ENCODE measurements at regions not wholly inside any gene's neighbourhood (a gene's known extent, or its start where the extent isn't known, plus 50 kb on each side); places are given as distances from the start of the nearest gene placed in this dataset.

DNA sequence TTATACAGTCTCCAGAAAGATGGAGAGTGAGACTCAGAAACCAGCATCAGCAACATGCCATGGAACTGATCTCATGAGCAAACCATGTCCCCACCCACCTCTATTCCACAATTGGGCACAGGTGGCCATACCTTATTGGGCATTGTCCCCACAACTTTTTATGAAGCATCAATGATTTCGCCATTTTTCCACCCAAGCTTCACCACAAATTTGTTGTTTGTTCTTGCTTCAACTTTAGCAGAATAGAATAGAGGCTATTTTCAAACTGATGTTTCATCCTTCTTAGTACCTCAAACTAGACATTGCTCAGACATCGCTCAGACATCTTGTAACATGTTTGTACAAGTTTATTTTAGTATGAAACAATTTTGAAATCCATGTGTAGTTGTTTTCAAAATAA lies 112.5 kb upstream of the TMTC2 start:
- no peak for DNase-seq (ENCODE audit: low read depth, low spot score)

More for the DNA sequence above, 112.5 kb upstream of the TMTC2 start:
- BruUV-seq (replicated peaks), result no TSS peak
- no peak for ATAC-seq
- TF ChIP-seq CBX3 (IDR thresholded peaks at IDR 0.05; ENCODE audit: low read depth), result no peak
- no peak for TF ChIP-seq SRF (IDR thresholded peaks at IDR 0.05; ENCODE audit: low read depth)
- no peak for TF ChIP-seq ZNF274 (IDR thresholded peaks at IDR 0.05; ENCODE audit: low read depth, low read length)
- no peak for TF ChIP-seq JUND (IDR thresholded peaks at IDR 0.05)
- TF ChIP-seq ZFX (IDR thresholded peaks at IDR 0.05), result no peak
- TF ChIP-seq EZH2phosphoT487 (IDR thresholded peaks at IDR 0.05; ENCODE audit: borderline replicate concordance), result no peak
- TF ChIP-seq ELF1 (IDR thresholded peaks at IDR 0.05; ENCODE audit: borderline replicate concordance, low read depth), result no peak
- no peak for TF ChIP-seq CEBPB (IDR thresholded peaks at IDR 0.05; ENCODE audit: low read depth)
- TF ChIP-seq, protein P1, sequence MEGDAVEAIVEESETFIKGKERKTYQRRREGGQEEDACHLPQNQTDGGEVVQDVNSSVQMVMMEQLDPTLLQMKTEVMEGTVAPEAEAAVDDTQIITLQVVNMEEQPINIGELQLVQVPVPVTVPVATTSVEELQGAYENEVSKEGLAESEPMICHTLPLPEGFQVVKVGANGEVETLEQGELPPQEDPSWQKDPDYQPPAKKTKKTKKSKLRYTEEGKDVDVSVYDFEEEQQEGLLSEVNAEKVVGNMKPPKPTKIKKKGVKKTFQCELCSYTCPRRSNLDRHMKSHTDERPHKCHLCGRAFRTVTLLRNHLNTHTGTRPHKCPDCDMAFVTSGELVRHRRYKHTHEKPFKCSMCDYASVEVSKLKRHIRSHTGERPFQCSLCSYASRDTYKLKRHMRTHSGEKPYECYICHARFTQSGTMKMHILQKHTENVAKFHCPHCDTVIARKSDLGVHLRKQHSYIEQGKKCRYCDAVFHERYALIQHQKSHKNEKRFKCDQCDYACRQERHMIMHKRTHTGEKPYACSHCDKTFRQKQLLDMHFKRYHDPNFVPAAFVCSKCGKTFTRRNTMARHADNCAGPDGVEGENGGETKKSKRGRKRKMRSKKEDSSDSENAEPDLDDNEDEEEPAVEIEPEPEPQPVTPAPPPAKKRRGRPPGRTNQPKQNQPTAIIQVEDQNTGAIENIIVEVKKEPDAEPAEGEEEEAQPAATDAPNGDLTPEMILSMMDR (IDR thresholded peaks at IDR 0.05 in 2 of 3, conservative IDR thresholded peaks at IDR 0.05 in 1 of 3; ENCODE audit: borderline replicate concordance in 1 of 3, insufficient read depth in 1 of 3, low read depth in 2 of 3, low read length in 2 of 3), result no peak
- TF ChIP-seq POLR2A (IDR thresholded peaks at IDR 0.05; ENCODE audit: borderline replicate concordance, extremely low read depth, insufficient read depth, insufficient read length), result no peak
- TF ChIP-seq, protein P2, sequence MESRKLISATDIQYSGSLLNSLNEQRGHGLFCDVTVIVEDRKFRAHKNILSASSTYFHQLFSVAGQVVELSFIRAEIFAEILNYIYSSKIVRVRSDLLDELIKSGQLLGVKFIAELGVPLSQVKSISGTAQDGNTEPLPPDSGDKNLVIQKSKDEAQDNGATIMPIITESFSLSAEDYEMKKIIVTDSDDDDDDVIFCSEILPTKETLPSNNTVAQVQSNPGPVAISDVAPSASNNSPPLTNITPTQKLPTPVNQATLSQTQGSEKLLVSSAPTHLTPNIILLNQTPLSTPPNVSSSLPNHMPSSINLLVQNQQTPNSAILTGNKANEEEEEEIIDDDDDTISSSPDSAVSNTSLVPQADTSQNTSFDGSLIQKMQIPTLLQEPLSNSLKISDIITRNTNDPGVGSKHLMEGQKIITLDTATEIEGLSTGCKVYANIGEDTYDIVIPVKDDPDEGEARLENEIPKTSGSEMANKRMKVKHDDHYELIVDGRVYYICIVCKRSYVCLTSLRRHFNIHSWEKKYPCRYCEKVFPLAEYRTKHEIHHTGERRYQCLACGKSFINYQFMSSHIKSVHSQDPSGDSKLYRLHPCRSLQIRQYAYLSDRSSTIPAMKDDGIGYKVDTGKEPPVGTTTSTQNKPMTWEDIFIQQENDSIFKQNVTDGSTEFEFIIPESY (IDR thresholded peaks at IDR 0.05; ENCODE audit: extremely low read depth, insufficient replicate concordance, low read length), result no peak
- TF ChIP-seq YY1 (IDR thresholded peaks at IDR 0.05; ENCODE audit: extremely low read depth, insufficient replicate concordance, low read depth, low read length), result no peak
- TF ChIP-seq EGR1 (IDR thresholded peaks at IDR 0.05; ENCODE audit: low read depth), result no peak
- no peak for TF ChIP-seq EZH2 (IDR thresholded peaks at IDR 0.05)
- TF ChIP-seq, protein P3, sequence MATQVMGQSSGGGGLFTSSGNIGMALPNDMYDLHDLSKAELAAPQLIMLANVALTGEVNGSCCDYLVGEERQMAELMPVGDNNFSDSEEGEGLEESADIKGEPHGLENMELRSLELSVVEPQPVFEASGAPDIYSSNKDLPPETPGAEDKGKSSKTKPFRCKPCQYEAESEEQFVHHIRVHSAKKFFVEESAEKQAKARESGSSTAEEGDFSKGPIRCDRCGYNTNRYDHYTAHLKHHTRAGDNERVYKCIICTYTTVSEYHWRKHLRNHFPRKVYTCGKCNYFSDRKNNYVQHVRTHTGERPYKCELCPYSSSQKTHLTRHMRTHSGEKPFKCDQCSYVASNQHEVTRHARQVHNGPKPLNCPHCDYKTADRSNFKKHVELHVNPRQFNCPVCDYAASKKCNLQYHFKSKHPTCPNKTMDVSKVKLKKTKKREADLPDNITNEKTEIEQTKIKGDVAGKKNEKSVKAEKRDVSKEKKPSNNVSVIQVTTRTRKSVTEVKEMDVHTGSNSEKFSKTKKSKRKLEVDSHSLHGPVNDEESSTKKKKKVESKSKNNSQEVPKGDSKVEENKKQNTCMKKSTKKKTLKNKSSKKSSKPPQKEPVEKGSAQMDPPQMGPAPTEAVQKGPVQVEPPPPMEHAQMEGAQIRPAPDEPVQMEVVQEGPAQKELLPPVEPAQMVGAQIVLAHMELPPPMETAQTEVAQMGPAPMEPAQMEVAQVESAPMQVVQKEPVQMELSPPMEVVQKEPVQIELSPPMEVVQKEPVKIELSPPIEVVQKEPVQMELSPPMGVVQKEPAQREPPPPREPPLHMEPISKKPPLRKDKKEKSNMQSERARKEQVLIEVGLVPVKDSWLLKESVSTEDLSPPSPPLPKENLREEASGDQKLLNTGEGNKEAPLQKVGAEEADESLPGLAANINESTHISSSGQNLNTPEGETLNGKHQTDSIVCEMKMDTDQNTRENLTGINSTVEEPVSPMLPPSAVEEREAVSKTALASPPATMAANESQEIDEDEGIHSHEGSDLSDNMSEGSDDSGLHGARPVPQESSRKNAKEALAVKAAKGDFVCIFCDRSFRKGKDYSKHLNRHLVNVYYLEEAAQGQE (IDR thresholded peaks at IDR 0.05; ENCODE audit: low read depth), result no peak
- TF ChIP-seq, protein P4, sequence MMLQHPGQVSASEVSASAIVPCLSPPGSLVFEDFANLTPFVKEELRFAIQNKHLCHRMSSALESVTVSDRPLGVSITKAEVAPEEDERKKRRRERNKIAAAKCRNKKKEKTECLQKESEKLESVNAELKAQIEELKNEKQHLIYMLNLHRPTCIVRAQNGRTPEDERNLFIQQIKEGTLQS (IDR thresholded peaks at IDR 0.05), result no peak
- TF ChIP-seq POLR2AphosphoS5 (IDR thresholded peaks at IDR 0.05; ENCODE audit: low read depth, low read length), result no peak
- TF ChIP-seq SIN3A (IDR thresholded peaks at IDR 0.05; ENCODE audit: low read depth), result no peak
- TF ChIP-seq TCF7L2 (IDR thresholded peaks at IDR 0.05; ENCODE audit: borderline replicate concordance, extremely low read depth, insufficient read depth, insufficient read length), result no peak
- Histone ChIP-seq H3K36me3 (ENCODE audit: control insufficient read depth in 1 of 2, insufficient read depth in 2 of 2, low read length in 2 of 2) (no peaks in the 10 kb centered on the region), H3K9ac (ENCODE audit: low read length) (no peak overlapping the region), H3K4me3 (replicated peaks in 1 of 2; ENCODE audit: low read depth in 1 of 2, low read length in 2 of 2) (no peak overlapping the region), H3K27me3 (ENCODE audit: insufficient read depth, low read length) (no peaks in the 10 kb centered on the region), H4K20me1 (ENCODE audit: insufficient read depth) (no peaks in the 10 kb centered on the region), H3K9me3 (ENCODE audit: control insufficient read depth in 1 of 2, insufficient read depth in 1 of 2, low read depth in 1 of 2, low read length in 2 of 2) (no peaks in the 10 kb centered on the region), H3K9me2 (ENCODE audit: insufficient read depth) (no peaks in the 10 kb centered on the region), H3K4me2 (ENCODE audit: low read length) (no peak overlapping the region), H3K27ac (ENCODE audit: low read depth, low read length) (no peak overlapping the region), H3K4me1 (ENCODE audit: control insufficient read depth in 1 of 2, insufficient read depth in 2 of 2, low read length in 2 of 2) (no peaks in the 10 kb centered on the region), H3K79me2 (ENCODE audit: insufficient read depth, low read length) (no peaks in the 10 kb centered on the region), H2AFZ (ENCODE audit: low read depth, low read length, poor library complexity, severe bottlenecking) (no peak overlapping the region)
- intact Hi-C loops (cut with micrococcal nuclease), result no loop called here
- POLR2A ChIA-PET, result no interaction called here
- CTCF ChIA-PET, result no interaction called here
- RAD21 ChIA-PET (ENCODE audit: low non-redundant PET in 1 of 2, low total read pairs in 2 of 2, uncharacterized antibody in 2 of 2, unreplicated experiment in 2 of 2), result no interaction called here
